Right lobe of liver (tissue), 4 donors: ENCODE measurements at regions not wholly inside any gene's neighbourhood (a gene's known extent, or its start where the extent isn't known, plus 50 kb on each side); places are given as distances from the start of the nearest gene placed in this dataset.

Source experiments
- POLR2A ChIP-seq: fragments of 450-650 bp; IDR thresholded peaks from one replicate; pipeline ENCODE4 v1.6.1; 2017; ENCODE audit warnings: antibody characterized with exemption, mild to moderate bottlenecking
- TF ChIP-seq, protein P1 (sequence below), 4 donors: fragments of 200-600 bp in 3 of 4; fragments of 450-650 bp in 1 of 4; IDR thresholded peaks; one replicate each; pipeline versions ENCODE4 v1.5.1 to v1.8.0; 2016 to 2022; ENCODE audit warnings: antibody characterized with exemption in 4 of 4, mild to moderate bottlenecking in 2 of 4
- donor health status: DM: no; HTN: no; CAD: no.
- donor health status: DM: no; HTN: no; CAD: no.
- donor health status: DM: no; HTN: yes; CAD: no.

DNA sequence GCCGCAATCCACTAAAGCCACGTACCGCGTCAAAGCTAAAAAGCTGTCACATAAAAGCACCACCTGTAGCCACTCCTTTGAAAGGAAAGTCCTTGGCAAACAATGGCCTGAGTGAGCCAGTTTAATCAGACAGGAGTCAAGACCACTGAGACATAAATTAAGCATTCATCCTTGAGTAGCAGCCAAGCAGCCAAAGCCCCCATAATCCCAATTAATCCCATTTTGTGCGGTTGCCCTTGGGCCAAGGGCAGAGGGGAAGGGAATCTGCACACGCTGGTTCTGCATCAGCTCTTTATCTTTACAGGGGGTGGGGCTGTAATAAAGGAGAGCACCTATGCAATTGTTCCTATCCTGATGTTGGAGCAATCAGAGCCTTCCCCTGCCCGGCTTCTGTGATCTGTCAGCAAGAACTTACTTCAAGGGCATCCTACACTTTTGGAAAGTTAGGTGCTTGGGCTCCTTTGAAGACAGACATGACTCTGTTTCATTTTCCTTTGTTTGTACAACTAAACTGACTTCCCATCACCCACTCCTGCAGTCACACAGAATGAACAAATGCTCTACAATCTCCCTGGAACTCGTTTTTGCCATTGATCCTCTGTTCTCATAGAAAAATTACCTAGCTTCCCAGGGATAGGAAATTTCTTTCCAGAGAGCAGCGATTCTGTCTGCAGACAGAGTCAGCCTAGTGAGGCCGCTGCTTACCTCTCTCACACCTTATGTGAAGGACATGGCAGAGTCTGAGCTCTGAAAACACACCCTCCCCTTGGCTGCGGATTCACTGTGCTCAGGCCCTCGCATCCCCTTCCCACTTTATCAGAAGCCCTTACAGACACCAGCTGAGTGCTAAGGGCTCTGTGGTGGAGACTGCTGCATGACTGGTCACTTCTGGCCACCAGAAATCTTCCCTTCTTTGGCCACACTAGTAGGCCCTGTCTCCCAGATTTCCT lies 116.2 kb upstream of the TBCA start:
- TF ChIP-seq, protein P1, sequence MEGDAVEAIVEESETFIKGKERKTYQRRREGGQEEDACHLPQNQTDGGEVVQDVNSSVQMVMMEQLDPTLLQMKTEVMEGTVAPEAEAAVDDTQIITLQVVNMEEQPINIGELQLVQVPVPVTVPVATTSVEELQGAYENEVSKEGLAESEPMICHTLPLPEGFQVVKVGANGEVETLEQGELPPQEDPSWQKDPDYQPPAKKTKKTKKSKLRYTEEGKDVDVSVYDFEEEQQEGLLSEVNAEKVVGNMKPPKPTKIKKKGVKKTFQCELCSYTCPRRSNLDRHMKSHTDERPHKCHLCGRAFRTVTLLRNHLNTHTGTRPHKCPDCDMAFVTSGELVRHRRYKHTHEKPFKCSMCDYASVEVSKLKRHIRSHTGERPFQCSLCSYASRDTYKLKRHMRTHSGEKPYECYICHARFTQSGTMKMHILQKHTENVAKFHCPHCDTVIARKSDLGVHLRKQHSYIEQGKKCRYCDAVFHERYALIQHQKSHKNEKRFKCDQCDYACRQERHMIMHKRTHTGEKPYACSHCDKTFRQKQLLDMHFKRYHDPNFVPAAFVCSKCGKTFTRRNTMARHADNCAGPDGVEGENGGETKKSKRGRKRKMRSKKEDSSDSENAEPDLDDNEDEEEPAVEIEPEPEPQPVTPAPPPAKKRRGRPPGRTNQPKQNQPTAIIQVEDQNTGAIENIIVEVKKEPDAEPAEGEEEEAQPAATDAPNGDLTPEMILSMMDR (IDR thresholded peaks at IDR 0.05): no peak
- no peak for TF ChIP-seq POLR2A
